Skeletal muscle tissue (tissue), 3 donors: ENCODE measurements at regions not wholly inside any gene's neighbourhood (a gene's known extent, or its start where the extent isn't known, plus 50 kb on each side); places are given as distances from the start of the nearest gene placed in this dataset.

ENCODE experiments used
- H3K27ac ChIP-seq: one replicate; pipeline ENCODE4 v1.7.0; 2013; ENCODE audit warnings: mild to moderate bottlenecking, low read depth, low read length, inconsistent platforms
- H3K27me3 ChIP-seq, 3 donors: one replicate each; pipeline ENCODE4 v1.7.0; 2013; ENCODE audit warnings: low read length in 3 of 3; ENCODE audit not compliant: control insufficient read depth in 3 of 3, insufficient read depth in 3 of 3
- H3K36me3 ChIP-seq, 3 donors: one replicate each; pipeline ENCODE4 v1.7.0; 2013; ENCODE audit warnings: low read length in 3 of 3; ENCODE audit not compliant: control insufficient read depth in 3 of 3, insufficient read depth in 3 of 3
- H3K4me1 ChIP-seq, 3 donors: one replicate each; pipeline ENCODE4 v1.7.0; 2013; ENCODE audit warnings: low read length in 3 of 3, mild to moderate bottlenecking in 3 of 3; ENCODE audit not compliant: control insufficient read depth in 3 of 3, insufficient read depth in 3 of 3
- H3K4me3 ChIP-seq, 3 donors: one replicate each; pipeline ENCODE4 v1.7.0; 2013; ENCODE audit warnings: low read length in 3 of 3
- H3K9ac ChIP-seq, 3 donors: one replicate each; pipeline ENCODE4 v1.7.0; 2013; ENCODE audit warnings: low read length in 3 of 3, mild to moderate bottlenecking in 3 of 3, moderate library complexity in 2 of 3, low read depth in 1 of 3
- H3K9me3 ChIP-seq, 3 donors: one replicate each; pipeline ENCODE4 v1.7.0; 2013; ENCODE audit warnings: low read length in 3 of 3; ENCODE audit not compliant: control insufficient read depth in 3 of 3
- donor health status: Osteomylitis.

DNA sequence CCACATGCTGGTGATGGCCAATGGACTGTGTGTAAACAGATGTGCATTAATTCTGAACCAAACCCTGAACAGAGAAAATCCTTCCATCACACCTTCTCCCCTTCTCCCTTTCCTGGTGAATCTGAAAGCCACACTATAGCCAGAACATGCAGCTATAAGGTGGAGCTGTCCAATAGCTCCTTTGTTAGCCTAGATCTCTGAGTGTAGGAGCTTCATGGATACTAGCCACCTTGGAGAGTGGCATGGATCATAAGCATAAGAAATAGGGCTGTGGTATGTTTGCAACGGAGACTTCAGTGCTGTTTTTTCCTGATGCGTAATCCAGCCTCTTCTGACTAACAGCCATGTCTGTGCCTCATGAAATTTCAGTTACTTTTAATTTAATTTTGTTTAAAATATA is 364.5 kb downstream of the BTG1 start:
- Histone ChIP-seq H3K9me3 (no peaks in the 10 kb centered on the region), H3K36me3 (no peaks in the 10 kb centered on the region), H3K9ac (no peak overlapping the region), H3K27ac (no peak overlapping the region), H3K27me3 (no peaks in the 10 kb centered on the region), H3K4me1 (peaks cover 0 to 3% (median 2%) of the 10 kb centered on the region in 3 donors), H3K4me3 (no peak overlapping the region)

DNA sequence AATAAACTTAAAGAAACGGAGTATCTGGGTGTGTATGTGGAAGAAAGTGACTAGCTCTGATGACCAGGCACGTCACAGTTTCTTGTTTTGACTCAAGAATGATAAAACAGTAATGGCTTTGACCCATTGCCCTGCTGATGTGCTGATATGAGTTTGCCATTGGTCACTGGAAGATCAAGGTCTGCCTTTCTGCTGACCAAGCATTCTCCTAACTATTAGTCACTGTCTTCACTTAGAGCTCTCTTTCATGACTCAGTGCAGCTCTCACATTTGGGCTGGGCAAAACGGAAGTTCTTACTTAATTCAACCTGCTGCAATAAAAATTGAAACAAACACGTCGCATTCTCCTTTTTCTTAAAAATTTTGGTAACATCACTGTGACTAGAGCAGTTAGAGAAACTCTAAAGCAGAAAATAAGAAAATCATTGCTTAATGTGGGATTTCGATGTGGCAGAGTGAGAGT is 366.7 kb downstream of the BTG1 start:
- H3K27ac ChIP-seq, result no peak overlapping the region
- H3K4me1 ChIP-seq, result peaks cover 0 to 3% (median 2%) of the 10 kb centered on the region in 3 donors
- no peak overlapping the region for H3K9ac ChIP-seq
- H3K36me3 ChIP-seq, result no peaks in the 10 kb centered on the region
- H3K27me3 ChIP-seq, result no peaks in the 10 kb centered on the region
- H3K4me3 ChIP-seq, result no peak overlapping the region
- no peaks in the 10 kb centered on the region for H3K9me3 ChIP-seq

DNA sequence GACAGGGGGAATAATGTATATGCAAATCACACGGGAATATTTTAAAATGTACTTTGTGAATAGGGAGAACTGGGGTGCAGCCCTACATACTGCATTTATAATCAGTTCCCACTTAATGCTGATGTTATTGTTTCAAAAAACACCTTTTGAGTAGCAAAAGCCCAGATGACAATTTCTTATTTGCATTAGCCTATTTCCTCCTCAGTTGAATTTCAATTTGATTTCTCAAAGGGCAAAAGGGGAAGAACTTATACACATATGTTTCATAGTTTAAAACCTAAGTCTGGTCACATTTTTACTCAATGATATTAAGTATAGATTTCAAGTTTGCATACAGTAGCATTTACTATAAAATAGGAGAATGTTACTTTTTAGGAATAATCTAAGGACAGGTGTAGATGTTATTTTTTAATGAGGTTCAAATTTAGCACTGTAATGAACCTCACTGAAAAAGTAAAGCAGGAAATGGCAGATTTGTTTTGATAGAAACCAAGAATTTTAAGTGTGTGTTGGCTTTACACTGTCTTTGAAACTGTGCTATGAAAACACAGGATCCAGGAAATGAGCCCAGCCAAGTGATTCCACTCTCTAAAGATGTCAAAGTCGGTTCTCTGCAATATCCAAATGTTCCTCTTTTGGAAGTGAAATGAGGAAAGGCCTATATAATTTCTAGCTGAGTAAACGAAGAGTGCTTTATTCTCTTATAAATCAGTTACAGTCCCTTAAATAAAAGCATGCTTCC is 367.4 kb downstream of the BTG1 start:
- no peak overlapping the region for H3K27ac ChIP-seq
- H3K36me3 ChIP-seq, result no peaks in the 10 kb centered on the region
- H3K4me1 ChIP-seq, result peaks cover 0 to 3% (median 2%) of the 10 kb centered on the region in 3 donors
- H3K9ac ChIP-seq, result no peak overlapping the region
- no peaks in the 10 kb centered on the region for H3K9me3 ChIP-seq
- H3K27me3 ChIP-seq, result no peaks in the 10 kb centered on the region
- no peak overlapping the region for H3K4me3 ChIP-seq

DNA sequence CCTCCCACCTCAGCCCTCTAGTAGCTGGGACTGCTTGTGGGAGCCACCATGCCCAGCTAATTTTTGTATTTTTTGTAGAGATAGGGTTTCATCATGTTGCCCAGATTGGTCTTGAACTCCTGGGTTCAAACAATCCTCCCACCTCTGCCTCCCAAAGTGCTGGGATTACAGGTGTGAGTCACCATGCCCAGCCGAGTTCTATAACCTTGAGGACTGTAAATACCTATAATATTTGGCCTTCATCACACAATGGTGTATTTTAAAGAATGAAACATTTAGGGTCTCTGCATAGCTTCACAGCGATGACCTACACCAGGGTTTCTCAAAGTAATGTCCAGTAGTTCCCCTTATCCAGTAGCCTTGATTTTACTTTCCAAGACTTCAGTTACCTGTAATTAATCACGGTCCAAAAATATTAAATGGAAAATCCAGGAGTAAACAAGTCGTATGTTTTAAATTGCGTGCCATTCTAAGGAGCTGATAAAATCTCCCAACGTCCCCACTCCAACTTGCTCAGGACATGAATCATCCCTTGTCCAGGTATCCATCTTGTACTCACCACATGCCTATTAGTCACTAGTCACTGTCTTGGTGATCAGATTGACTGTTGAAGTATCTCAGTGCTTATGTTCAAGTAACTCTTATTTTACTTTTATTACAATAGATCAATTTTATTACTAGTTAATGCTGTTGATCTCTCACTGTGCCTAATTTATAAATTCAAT is 368.2 kb downstream of the BTG1 start:
- no peak overlapping the region for H3K27ac ChIP-seq
- H3K36me3 ChIP-seq, result no peaks in the 10 kb centered on the region
- H3K4me3 ChIP-seq, result no peak overlapping the region
- H3K9me3 ChIP-seq, result no peaks in the 10 kb centered on the region
- H3K4me1 ChIP-seq, result peaks cover 0 to 3% (median 2%) of the 10 kb centered on the region in 3 donors
- no peak overlapping the region for H3K9ac ChIP-seq
- H3K27me3 ChIP-seq, result no peaks in the 10 kb centered on the region

DNA sequence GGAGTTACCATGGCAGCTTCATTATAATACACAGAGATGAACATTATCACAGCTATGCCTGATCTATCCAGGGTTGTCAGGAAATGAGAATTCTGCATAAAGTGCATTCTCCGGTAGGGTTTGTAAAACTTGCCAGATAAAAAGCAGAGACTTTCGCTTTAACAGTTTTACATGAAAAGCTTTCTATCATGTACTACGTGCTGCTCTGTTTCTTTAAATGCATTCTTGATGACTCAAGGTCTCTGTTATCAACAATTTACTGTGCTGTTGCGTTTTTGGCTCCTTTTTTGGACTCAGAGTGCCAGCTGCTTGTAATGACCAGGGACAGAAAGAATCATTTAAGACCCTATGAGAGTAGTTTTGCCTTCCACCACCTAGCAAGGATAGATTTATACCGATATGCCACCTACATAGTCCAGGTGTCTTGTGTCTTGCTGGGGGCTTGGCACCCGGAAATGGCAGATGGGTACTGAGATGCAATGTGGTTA is 371.2 kb downstream of the BTG1 start:
- Histone ChIP-seq H3K4me3 (no peak overlapping the region), H3K9me3 (no peaks in the 10 kb centered on the region), H3K9ac (no peak overlapping the region), H3K36me3 (no peaks in the 10 kb centered on the region), H3K4me1 (peaks cover 0 to 3% (median 2%) of the 10 kb centered on the region in 3 donors), H3K27me3 (no peaks in the 10 kb centered on the region), H3K27ac (no peak overlapping the region)

DNA sequence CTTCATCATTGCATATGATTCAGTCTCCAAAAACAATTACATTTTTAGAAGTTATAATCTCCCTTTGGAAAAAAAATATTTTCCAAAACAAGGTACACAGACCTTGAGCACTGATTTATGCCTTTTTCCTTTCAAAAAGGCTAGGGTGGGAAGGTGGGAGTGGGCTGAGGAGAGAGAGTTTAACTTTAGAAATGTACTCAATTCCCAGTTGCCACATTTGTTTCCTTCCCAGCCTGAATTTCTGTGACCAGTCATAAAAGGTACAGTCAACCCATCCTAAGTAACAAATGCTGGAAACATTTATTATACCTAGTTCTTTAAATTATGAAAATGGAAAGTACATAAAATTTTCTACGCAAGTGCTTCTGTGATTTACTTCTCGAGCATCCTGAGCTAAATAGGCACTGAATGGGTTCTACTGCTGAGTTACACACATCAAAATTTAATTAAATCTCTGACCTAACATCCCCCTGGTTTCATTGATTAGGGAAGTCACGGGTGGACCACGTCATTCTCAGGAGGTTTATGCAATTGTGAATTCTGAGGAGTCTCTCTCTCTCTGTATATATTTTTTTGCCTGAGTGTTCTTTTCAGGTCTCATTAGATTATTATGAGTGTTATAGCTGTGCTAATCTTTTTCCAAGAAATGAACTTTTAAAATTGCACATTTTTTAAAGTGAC is 371.8 kb downstream of the BTG1 start:
- Histone ChIP-seq H3K9ac (no peak overlapping the region), H3K27ac (no peak overlapping the region), H3K36me3 (no peaks in the 10 kb centered on the region), H3K4me1 (peaks cover 0 to 1% (median 0%) of the 10 kb centered on the region in 3 donors), H3K9me3 (no peaks in the 10 kb centered on the region), H3K4me3 (no peak overlapping the region), H3K27me3 (no peaks in the 10 kb centered on the region)

DNA sequence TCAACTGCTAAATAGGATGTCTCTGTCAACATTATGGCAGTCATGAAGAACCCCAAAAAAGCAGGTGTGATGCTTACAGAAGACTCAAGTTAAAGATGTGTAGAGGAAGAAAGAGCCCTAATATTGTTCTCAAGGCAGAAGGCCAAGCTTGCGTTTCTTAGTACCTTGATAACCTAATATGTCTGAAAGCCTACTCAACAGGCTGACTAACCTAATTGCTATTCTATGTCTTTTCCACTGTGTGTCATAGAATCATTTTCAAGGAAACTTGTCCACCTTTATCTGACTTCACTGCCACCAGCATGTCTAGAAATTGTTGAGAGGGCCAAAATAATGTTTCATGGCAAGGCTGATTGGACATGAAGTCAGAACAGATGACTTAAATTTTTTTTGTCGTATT is 373.2 kb downstream of the BTG1 start:
- H3K4me1 ChIP-seq, result no peaks in the 10 kb centered on the region
- no peak overlapping the region for H3K27ac ChIP-seq

DNA sequence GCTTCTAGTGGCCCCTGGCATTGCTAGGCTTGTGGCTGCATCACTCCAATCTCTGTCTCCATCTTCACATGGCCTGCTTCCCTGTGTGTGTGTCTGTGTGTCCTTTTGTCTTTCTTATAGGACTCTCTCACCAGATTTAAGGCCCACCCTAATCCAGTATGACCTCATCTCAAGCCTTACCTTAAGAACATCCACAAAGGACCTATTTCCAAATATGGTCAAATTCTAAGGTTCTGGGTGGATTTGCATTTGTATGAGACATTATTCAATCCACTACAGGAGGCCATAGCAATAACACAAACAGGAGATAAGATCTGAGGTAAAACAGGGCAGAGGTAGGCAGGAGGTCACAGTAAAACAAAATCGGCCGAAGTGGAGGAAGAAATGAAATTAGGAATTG is 375.9 kb downstream of the BTG1 start:
- Histone ChIP-seq H3K36me3 (no peaks in the 10 kb centered on the region), H3K27me3 (no peaks in the 10 kb centered on the region), H3K9ac (no peak overlapping the region), H3K4me1 (no peaks in the 10 kb centered on the region), H3K4me3 (no peak overlapping the region), H3K27ac (no peak overlapping the region), H3K9me3 (no peaks in the 10 kb centered on the region)

More for the DNA sequence above, 373.2 kb downstream of the BTG1 start:
- H3K9ac ChIP-seq, result no peak overlapping the region
- H3K27me3 ChIP-seq, result no peaks in the 10 kb centered on the region
- H3K36me3 ChIP-seq, result no peaks in the 10 kb centered on the region
- no peaks in the 10 kb centered on the region for H3K9me3 ChIP-seq
- no peak overlapping the region for H3K4me3 ChIP-seq

DNA sequence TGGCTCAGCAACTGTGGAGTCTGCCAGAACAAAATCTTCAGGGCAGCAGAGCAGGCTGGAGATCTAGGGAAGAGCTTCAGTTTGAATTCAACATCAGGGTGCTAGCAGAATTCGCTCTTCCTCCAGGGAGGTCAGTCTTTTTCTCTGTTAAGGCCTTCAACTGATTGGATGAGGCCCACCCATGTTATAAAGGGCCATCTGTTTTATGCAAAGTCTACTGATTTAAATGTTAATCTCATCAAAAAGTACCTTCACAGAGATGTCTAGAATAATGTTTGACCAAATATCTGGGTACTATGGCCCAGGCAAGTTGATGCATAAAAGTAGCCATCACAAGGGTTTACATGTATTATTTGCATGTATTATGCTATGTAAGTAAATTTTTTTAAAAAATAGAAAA is 378.4 kb downstream of the BTG1 start:
- Histone ChIP-seq H3K27ac (no peak overlapping the region), H3K9ac (no peak overlapping the region), H3K4me1 (no peaks in the 10 kb centered on the region), H3K4me3 (no peak overlapping the region), H3K9me3 (no peaks in the 10 kb centered on the region), H3K36me3 (no peaks in the 10 kb centered on the region), H3K27me3 (no peaks in the 10 kb centered on the region)

DNA sequence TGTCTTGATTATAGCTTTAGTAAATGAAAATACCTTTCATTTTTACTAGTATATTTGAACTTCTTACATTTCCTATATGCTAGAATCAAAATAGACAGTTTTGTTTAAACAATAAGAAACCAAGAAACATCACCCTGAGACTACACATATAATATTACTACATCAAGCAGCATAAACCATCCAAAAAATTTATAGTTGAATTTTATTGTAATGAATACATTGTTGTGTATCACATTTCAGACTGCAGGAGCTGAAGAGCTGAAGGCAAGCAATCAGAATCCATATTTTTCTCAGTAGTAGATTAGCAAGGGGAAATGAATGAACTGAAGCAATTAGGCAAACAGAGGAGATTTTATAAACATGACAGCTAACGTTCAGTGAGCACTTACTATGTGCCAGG is 379.2 kb downstream of the BTG1 start:
- no peak overlapping the region for H3K9ac ChIP-seq
- no peaks in the 10 kb centered on the region for H3K27me3 ChIP-seq
- no peaks in the 10 kb centered on the region for H3K36me3 ChIP-seq
- no peaks in the 10 kb centered on the region for H3K9me3 ChIP-seq
- H3K4me3 ChIP-seq, result no peak overlapping the region
- no peaks in the 10 kb centered on the region for H3K4me1 ChIP-seq
- H3K27ac ChIP-seq, result no peak overlapping the region
